GM23248 (cell line): ENCODE measurements at regions not wholly inside any gene's neighbourhood (a gene's known extent, or its start where the extent isn't known, plus 50 kb on each side); places are given as distances from the start of the nearest gene placed in this dataset.
"Not testable (repeated sequence)": the region's sequence is repeated elsewhere in the genome, so short reads cannot be mapped to it uniquely, and the experiment has no call there.

Experiments used
- EZH2 ChIP-seq: fragments of 200-600 bp; sonication (generic); IDR thresholded peaks from 2 replicates; pipeline ENCODE4 v1.6.1; 2018; ENCODE audit warnings: antibody characterized with exemption, mild to moderate bottlenecking; ENCODE audit not compliant: insufficient read depth, poor library complexity, severe bottlenecking
- EZH2phosphoT487 ChIP-seq: fragments of 200-600 bp; sonication (generic); IDR thresholded peaks from 2 replicates; pipeline ENCODE4 v1.6.1; 2018; ENCODE audit warnings: antibody characterized with exemption, moderate library complexity, mild to moderate bottlenecking, low read depth; ENCODE audit not compliant: insufficient read depth

- not testable (repeated sequence) for TF ChIP-seq EZH2phosphoT487, EZH2
These were observed 59.8 kb upstream of the ABLIM1 start for GRCh38 chr10:114717881-114718280.
